22Rv1 (cell line): ENCODE measurements at regions not wholly inside any gene's neighbourhood (a gene's known extent, or its start where the extent isn't known, plus 50 kb on each side); places are given as distances from the start of the nearest gene placed in this dataset.

Experiments used
- CTCF ChIP-seq: fragments of 450-650 bp; IDR thresholded peaks from 2 replicates; pipeline ENCODE4 v1.5.1; 2017; ENCODE audit warnings: mild to moderate bottlenecking
- ZFX ChIP-seq: fragments of 450-650 bp; IDR thresholded peaks from 2 replicates; pipeline ENCODE4 v1.6.1; 2017; ENCODE audit warnings: antibody characterized with exemption, borderline replicate concordance

- no peak for TF ChIP-seq CTCF
- TF ChIP-seq ZFX = no peak
These were observed 496.8 kb upstream of the AKR1E2 start for GRCh38 chr10:4329225-4329624.
